CD4-positive, alpha-beta T cell (primary cell): ENCODE measurements at regions not wholly inside any gene's neighbourhood (a gene's known extent, or its start where the extent isn't known, plus 50 kb on each side); places are given as distances from the start of the nearest gene placed in this dataset.

ENCODE experiments used
- ATAC-seq: fragments of 200-7000 bp; cut with Tn5 transposase; one replicate; pipeline ENCODE4 v1.10.0; 2022; ENCODE audit warnings: mild to moderate bottlenecking; ENCODE audit not compliant: poor library complexity
- CTCF ChIA-PET: fragments of 350-600 bp; sonication (Branson Sonifier 250); formaldehyde crosslinking; loops from one replicate; lab custom pipeline; 2021; ENCODE audit warnings: antibody characterized with exemption, inconsistent platforms; lab: Charles Lee
- POLR2A ChIA-PET: fragments of 350-600 bp; sonication (Branson Sonifier 250); formaldehyde crosslinking; loops from one replicate; lab custom pipeline; 2021; ENCODE audit warnings: antibody characterized with exemption, inconsistent platforms; lab: Charles Lee
- DNase-seq, 14 experiments: peaks; one replicate each; pipeline ENCODE4 v3.0.0-alpha.2; 2013 to 2020; ENCODE audit warnings: mixed read lengths in 2 of 14
- H3K27ac ChIP-seq, 2 donors: one replicate each; pipeline versions ENCODE4 v1.5.1 to v1.7.0; 2013; ENCODE audit warnings: low read length in 2 of 2, low read depth in 1 of 2, mild to moderate bottlenecking in 1 of 2
- H3K27me3 ChIP-seq, 2 experiments: 1 replicate in 1 of 2; 2 replicates in 1 of 2; pipeline versions ENCODE4 v1.6.1 to v1.7.0; 2013; ENCODE audit warnings: low read length in 2 of 2, control low read depth in 1 of 2, mild to moderate bottlenecking in 1 of 2, moderate library complexity in 1 of 2; ENCODE audit not compliant: insufficient read depth in 2 of 2, control insufficient read depth in 1 of 2
- H3K36me3 ChIP-seq: one replicate; pipeline ENCODE4 v1.6.1; 2013; ENCODE audit warnings: low read length, control low read depth; ENCODE audit not compliant: insufficient read depth
- H3K4me1 ChIP-seq: one replicate; pipeline ENCODE4 v1.6.1; 2013; ENCODE audit warnings: low read length, control low read depth; ENCODE audit not compliant: insufficient read depth
- H3K4me3 ChIP-seq: one replicate; pipeline ENCODE4 v1.5.1; 2013; ENCODE audit warnings: mild to moderate bottlenecking, low read length, moderate library complexity
- H3K9me3 ChIP-seq, 2 experiments: 1 replicate in 1 of 2; 2 replicates in 1 of 2; pipeline versions ENCODE4 v1.6.1 to v1.7.0; 2013; ENCODE audit warnings: low read length in 2 of 2, mild to moderate bottlenecking in 2 of 2, control low read depth in 1 of 2, moderate library complexity in 1 of 2; ENCODE audit not compliant: control insufficient read depth in 1 of 2, insufficient read depth in 1 of 2
- H3K27ac Mint-ChIP-seq: one replicate; pipeline ENCODE4 v1.8.0; 2020; ENCODE audit warnings: mixed read lengths
- H3K27me3 Mint-ChIP-seq: one replicate; pipeline ENCODE4 v1.8.0; 2021; ENCODE audit warnings: mixed read lengths
- H3K36me3 Mint-ChIP-seq: one replicate; pipeline ENCODE4 v1.8.0; 2021; ENCODE audit warnings: low read depth, mixed read lengths
- H3K4me1 Mint-ChIP-seq: one replicate; pipeline ENCODE4 v1.8.0; 2021; ENCODE audit warnings: low read depth, mixed read lengths
- H3K4me3 Mint-ChIP-seq: one replicate; pipeline ENCODE4 v1.8.0; 2020; ENCODE audit warnings: mild to moderate bottlenecking, mixed read lengths
- H3K9me3 Mint-ChIP-seq: one replicate; pipeline ENCODE4 v1.8.0; 2020; ENCODE audit warnings: mixed read lengths
- intact Hi-C, 2 experiments: fragments of 100-400 bp; cut with DNase I in 1 of 2; cut with micrococcal nuclease in 1 of 2; formaldehyde crosslinking; loops; one replicate each; pipeline versions ENCODE4 v1.15.1 to v1.9.0; 2023 to 2025; cut with DNase I, micrococcal nuclease
- TF ChIP-seq, protein P1 (sequence below): fragments of 200-600 bp; IDR thresholded peaks from one replicate; pipeline ENCODE4 v1.8.0; 2022; ENCODE audit warnings: antibody characterized with exemption, mild to moderate bottlenecking

DNA sequence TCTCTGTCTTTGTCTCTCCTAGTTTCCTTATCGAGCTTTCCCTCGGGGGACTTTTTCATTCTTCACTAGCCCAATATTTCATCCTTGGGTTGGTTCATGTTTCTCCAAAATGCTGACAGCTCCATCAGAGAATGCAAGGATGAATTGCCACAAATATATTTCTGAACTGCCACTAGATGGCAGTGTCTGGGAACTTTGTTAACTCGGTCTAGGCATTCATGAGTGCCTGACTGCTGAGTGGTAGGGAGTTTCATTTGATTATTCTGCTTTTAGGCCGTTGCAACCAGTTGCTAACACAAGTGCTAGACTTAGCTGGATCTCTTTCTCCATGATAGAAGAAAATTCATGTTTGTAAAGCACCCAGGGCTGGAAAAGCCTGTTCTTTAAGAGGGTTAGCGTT, 73.5 kb upstream of the RAP2C start:
- no peaks in the 10 kb centered on the region for H3K36me3 ChIP-seq
- peak in 8 of 14 experiments; percentile 0 to 65 (median 24) for DNase-seq
- Mint-ChIP-seq H3K4me1 (no peaks in the 10 kb centered on the region), H3K9me3 (no peaks in the 10 kb centered on the region), H3K4me3 (no peak overlapping the region), H3K27me3 (no peaks in the 10 kb centered on the region), H3K36me3 (no peaks in the 10 kb centered on the region), H3K27ac (no peak overlapping the region)
- TF ChIP-seq, protein P1, sequence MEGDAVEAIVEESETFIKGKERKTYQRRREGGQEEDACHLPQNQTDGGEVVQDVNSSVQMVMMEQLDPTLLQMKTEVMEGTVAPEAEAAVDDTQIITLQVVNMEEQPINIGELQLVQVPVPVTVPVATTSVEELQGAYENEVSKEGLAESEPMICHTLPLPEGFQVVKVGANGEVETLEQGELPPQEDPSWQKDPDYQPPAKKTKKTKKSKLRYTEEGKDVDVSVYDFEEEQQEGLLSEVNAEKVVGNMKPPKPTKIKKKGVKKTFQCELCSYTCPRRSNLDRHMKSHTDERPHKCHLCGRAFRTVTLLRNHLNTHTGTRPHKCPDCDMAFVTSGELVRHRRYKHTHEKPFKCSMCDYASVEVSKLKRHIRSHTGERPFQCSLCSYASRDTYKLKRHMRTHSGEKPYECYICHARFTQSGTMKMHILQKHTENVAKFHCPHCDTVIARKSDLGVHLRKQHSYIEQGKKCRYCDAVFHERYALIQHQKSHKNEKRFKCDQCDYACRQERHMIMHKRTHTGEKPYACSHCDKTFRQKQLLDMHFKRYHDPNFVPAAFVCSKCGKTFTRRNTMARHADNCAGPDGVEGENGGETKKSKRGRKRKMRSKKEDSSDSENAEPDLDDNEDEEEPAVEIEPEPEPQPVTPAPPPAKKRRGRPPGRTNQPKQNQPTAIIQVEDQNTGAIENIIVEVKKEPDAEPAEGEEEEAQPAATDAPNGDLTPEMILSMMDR: peak; percentile 61
- H3K9me3 ChIP-seq: no peaks in the 10 kb centered on the region
- POLR2A ChIA-PET: no interaction called here
- CTCF ChIA-PET: interaction anchor here (0.9 to 2.0 kb wide), 6 partner anchors 10 to 342 kb away, joined by 3 to 11 read pairs (median 4); no protein-coding TSS in a partner anchor
- intact Hi-C loops: loop anchor here (1.0 to 10.0 kb wide), 7 partner anchors 192 to 450 kb away; partner anchors contain the start of gene MBNL3 (in 1 of the 2)
- peak; percentile 43 for ATAC-seq
- no peak overlapping the region for H3K27ac ChIP-seq
- H3K4me1 ChIP-seq: no peaks in the 10 kb centered on the region
- H3K27me3 ChIP-seq: no peaks in the 10 kb centered on the region
- no peak overlapping the region for H3K4me3 ChIP-seq

DNA sequence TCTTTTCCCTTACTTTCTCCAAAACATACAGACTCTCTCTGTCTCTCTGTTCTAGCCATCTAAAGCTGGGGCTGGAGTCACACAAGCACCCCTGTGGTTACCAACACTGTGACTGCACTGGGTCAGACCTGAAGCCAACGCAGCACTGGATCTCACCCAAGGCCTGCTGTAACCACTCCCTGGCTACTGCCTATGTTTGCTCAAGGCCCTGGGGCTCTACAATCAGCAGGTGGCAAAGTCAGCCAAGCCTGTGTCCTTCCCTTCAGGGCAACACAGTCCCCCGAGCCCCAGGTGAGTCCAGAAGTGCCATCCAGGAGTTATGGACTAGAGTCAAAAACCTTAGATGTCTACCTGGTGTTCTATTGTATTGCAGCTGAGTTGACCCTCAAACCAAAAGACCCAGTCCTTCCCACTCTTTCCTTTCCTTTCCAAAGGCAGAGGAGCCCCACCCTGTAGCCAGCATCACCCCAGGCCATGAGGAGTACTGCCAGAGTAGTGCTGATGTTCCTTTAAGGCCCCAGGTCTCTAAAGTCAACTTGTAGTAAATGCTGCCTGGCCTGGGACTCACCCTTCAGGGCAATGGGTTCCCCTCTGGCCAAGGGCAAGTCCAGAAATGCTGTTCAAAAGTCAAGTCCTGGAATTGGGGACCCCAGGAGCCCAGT, 58.8 kb upstream of the RAP2C start:
- Histone ChIP-seq H3K27ac (no peak overlapping the region), H3K4me3 (no peak overlapping the region), H3K4me1 (no peaks in the 10 kb centered on the region), H3K36me3 (no peaks in the 10 kb centered on the region), H3K27me3 (no peaks in the 10 kb centered on the region), H3K9me3 (no peaks in the 10 kb centered on the region)
- Mint-ChIP-seq H3K27me3 (no peaks in the 10 kb centered on the region), H3K4me1 (no peaks in the 10 kb centered on the region), H3K9me3 (no peaks in the 10 kb centered on the region), H3K36me3 (no peaks in the 10 kb centered on the region), H3K27ac (no peak overlapping the region), H3K4me3 (no peak overlapping the region)
- POLR2A ChIA-PET: no interaction called here
- ATAC-seq: no peak
- TF ChIP-seq, protein P1: no peak
- DNase-seq: no peak
- CTCF ChIA-PET: no interaction called here
- intact Hi-C loops: no loop called here

DNA sequence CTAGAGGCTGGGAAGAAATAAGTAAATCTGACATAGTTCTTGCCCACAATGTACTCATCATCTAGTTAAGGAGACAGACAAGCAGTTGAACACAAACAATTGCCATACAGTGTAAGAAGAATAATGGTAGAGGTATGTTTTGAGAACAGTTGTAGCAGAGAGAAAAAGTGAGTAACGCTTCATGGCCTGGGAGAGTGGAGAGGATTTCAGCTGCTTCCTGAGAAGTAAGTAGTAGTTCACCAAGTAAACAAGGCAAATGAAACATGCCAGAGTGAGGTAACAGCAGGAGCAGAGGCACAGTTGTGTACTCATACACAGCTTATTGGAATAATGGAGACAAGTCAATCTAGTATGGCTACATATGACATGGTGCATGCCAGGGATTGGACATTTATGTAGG, 53.6 kb upstream of the RAP2C start:
- no peak overlapping the region for H3K27ac Mint-ChIP-seq
- CTCF ChIA-PET: no interaction called here

More for the DNA sequence above, 53.6 kb upstream of the RAP2C start:
- POLR2A ChIA-PET: no interaction called here
- TF ChIP-seq, protein P1: no peak
- Mint-ChIP-seq H3K4me1 (no peaks in the 10 kb centered on the region), H3K36me3 (no peaks in the 10 kb centered on the region), H3K27me3 (no peaks in the 10 kb centered on the region), H3K4me3 (no peak overlapping the region), H3K9me3 (no peaks in the 10 kb centered on the region)
- Histone ChIP-seq H3K4me1 (no peaks in the 10 kb centered on the region), H3K9me3 (no peaks in the 10 kb centered on the region), H3K27me3 (no peaks in the 10 kb centered on the region), H3K27ac (no peak overlapping the region), H3K4me3 (no peak overlapping the region), H3K36me3 (no peaks in the 10 kb centered on the region)
- no peak for DNase-seq
- intact Hi-C loops: loop anchor here in 1 of 2 experiments (1.0 kb wide), 1 partner anchor 30 kb away; no protein-coding TSS in a partner anchor
- no peak for ATAC-seq
